Motor neuron (in vitro differentiated cells): ENCODE measurements at regions not wholly inside any gene's neighbourhood (a gene's known extent, or its start where the extent isn't known, plus 50 kb on each side); places are given as distances from the start of the nearest gene placed in this dataset.

Source experiments
- ATAC-seq, 8 experiments: fragments of 200-7000 bp; cut with Tn5 transposase; replicated peaks in 6 of 8; 2 replicates each; pipeline ENCODE4 v1.8.0; 2021; ENCODE audit warnings: mild to moderate bottlenecking in 8 of 8, moderate library complexity in 8 of 8
- H3K27ac ChIP-seq, 2 donors: fragments of 250-450 bp; sonication (Bioruptor Pico); 2 replicates each; pipeline ENCODE4 v1.9.0; 2021; ENCODE audit warnings: antibody characterized with exemption in 2 of 2, mild to moderate bottlenecking in 2 of 2, moderate library complexity in 1 of 2
- H3K4me1 ChIP-seq, 2 donors: fragments of 250-450 bp; sonication (Bioruptor Pico); replicated peaks in 1 of 2; 2 replicates each; pipeline ENCODE4 v1.6.1; 2021; ENCODE audit warnings: antibody characterized with exemption in 2 of 2, mild to moderate bottlenecking in 2 of 2, moderate library complexity in 1 of 2
- H3K4me3 ChIP-seq, 5 donors: fragments of 250-450 bp; sonication (Bioruptor Pico); 2 replicates each; pipeline ENCODE4 v1.9.0; 2021; ENCODE audit warnings: antibody characterized with exemption in 5 of 5, mild to moderate bottlenecking in 5 of 5, moderate library complexity in 4 of 5
- WGBS, 10 experiments: fragments of 450-650 bp; shearing (Covaris generic); methylation state at CpG; one replicate each; pipeline ENCODE4 v1.0.0; 2022; 5-methylcytosine and 5-hydroxymethylcytosine counted together
- in situ Hi-C, 9 experiments: fragments of 400-800 bp; cut with MboI; loops; one replicate each; pipeline ENCODE4 v1.15.0; 2021; ENCODE audit warnings: low sequenced_read_pairs in 9 of 9, low pct_unique_long_range_greater_than_20kb in 2 of 9; ENCODE audit not compliant: unreplicated experiment in 9 of 9

DNA sequence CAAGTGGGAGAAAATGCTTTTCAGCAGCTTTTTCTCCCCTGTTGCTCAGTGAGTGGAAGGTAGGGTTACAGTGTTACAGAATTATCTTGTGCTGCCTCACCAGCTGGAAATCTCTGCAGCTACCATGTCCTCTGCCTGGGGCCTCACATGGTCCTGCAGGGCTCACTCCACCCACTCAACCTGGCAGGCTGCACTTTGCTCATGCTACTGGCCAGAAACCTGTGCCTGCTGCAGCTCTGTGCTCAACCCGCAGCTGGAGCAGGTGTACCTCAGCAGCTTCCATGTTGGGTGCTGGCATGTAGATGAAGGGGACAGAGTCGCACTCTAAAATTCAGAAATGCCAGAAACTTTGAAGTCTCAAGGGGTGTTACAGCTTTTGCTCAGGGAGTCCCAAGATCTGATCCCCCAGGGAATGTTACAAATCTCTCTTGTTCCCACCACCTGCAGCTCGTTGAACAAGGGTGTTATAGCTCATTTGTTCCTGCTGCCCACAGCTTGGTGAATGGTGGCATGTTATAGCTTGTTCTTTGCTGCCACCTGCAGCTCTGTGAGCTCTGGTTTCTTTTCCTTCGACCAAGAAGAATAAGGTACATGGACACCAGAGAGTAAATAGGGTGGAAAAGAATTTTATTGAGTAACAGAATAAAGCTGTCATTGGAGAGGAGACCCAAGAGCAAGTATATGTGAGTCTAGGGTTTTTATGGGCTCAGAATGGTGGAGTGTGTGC, 845.8 kb downstream of the TECRL start:
- Histone ChIP-seq H3K4me3 (no peak overlapping the region), H3K27ac (no peak overlapping the region), H3K4me1 (no peaks in the 10 kb centered on the region)
- 0 to 100% (median 36%) methylated on average over 1 to 4 of the region's 4 CpGs; no CpG with 5 or more reads in 2 of the 10 experiments for WGBS, 10 experiments
- in situ Hi-C loops, result no loop called here
- peak in 3 of 8 experiments; percentile 54 to 63 (median 59) for ATAC-seq

DNA sequence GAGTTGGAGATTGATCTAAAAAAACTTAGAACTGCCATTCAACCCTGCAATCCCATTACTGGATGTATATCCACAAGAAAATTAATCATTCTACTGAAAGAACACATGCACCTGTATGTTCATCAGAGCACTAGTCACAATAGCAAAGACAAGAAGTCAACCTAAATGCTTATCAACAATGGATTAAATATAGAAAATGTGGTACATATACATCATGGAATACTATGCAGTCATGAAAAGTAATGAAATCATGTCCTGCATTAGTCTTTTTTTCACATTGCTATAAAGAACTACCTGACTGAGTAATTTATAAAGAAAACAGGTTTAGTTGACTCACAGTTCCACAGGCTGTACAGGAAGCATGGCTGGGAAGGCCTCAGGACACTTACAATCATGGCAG, 850.5 kb downstream of the TECRL start:
- H3K4me1 ChIP-seq, result no peaks in the 10 kb centered on the region
- in situ Hi-C loops, result no loop called here
- ATAC-seq, result no peak
- H3K4me3 ChIP-seq, result no peak overlapping the region
- no peak overlapping the region for H3K27ac ChIP-seq

DNA sequence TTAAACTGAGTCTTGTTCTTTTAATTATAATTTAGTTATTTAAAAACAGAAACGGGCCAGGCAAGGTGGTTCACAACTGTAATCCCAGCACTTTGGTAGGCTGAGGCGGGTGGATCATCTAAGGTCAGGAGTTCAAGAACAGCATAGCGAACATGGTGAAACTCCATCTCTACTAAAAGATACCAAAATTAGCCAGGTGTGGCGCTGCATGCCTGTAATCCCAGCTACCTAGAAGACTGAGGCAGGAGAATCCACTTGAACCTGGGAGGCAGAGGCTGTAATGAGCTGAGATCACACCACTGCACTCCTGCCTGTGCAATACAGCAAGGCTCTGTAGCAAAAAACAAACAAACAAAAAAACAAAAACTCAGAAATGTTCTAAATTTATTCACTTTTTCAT, 852.9 kb downstream of the TECRL start:
- Histone ChIP-seq H3K4me3 (no peak overlapping the region), H3K27ac (no peak overlapping the region), H3K4me1 (no peaks in the 10 kb centered on the region)
- 7 to 100% (median 80%) methylated on average over 1 to 4 of the region's 4 CpGs for WGBS, 10 experiments
- ATAC-seq, result no peak
- in situ Hi-C loops, result no loop called here

DNA sequence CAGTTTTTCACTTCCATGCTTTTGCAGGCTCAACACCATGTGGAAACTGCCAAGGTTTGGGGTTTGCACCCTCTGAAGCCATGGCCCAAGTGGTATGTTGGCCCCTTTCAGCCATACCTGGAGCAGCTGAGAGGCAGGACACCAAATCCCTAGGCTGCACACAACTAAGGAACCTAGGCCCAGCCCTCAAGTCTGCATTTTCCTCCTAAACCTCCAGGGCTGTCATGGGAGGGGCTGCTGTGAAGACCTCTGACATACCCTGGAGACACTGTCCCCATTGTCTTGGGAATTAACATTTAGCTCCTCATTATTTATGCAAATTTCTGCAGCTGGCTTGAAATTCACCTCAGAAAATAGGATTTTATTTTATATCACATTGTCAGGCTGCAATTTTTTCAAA, 856.1 kb downstream of the TECRL start:
- Histone ChIP-seq H3K4me3 (no peak overlapping the region), H3K27ac (no peak overlapping the region), H3K4me1 (no peaks in the 10 kb centered on the region)
- ATAC-seq, result no peak
- in situ Hi-C loops, result no loop called here

DNA sequence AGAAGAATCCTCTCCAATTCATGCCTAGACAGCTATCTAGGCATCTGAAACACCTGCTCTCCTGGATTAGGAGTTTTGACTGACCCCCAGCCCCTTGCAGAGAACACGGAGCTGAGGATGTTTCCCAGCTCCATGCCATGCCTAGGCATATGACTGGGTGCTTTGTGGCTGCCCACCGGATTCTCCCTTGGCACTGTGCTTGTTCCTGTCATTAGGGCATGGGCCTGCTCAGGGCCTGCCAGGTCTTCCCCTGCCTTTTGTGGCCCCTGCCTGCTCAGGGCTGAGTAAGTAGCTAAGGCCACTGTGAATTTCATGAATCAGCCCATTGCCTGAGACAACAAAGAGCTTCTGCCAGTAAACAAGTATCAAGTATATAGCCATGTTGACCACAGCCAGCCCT, 867.4 kb downstream of the TECRL start:
- ATAC-seq, result no peak
- Histone ChIP-seq H3K4me1 (no peaks in the 10 kb centered on the region), H3K4me3 (no peak overlapping the region), H3K27ac (no peak overlapping the region)
- WGBS, 10 experiments, result 20 to 82% (median 53%) methylated on average over 1 to 2 of the region's 2 CpGs; no CpG with 5 or more reads in 6 of the 10 experiments
- in situ Hi-C loops, result no loop called here

DNA sequence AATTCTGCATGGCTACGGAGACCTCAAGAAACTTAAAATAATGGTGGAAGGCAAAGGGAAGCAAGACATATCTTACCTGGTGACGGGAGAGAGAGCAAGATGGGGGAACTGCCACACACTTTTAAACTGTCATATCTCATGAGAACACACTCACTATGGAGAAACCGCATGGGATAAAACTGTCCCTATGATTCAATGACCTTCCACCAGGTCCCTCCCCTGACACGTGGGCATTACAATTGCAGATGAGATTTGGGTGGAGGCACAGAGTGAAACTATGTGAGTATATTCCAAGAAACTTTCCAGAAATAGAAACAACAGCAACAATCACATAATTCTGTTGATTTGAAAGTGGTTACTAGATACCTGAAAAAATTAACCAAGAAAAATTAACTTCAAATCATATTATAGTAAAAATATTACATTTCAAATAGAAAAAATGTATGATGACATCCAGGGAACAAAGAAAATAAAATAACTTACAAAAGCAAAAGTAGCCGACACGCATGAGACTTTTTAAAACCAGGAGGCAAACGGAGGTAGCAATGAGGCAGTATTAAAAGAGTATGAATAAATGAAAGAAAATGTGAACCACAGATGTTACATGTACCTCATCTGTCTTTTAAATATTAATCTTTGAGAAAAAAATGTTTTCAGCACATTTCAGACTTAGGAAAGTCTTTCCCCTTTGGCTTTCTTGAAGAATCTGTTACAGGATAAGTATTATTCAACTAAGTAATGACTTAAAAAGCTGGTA, 879.5 kb downstream of the TECRL start:
- H3K4me1 ChIP-seq, result no peaks in the 10 kb centered on the region
- WGBS, 10 experiments, result 14 to 98% (median 79%) methylated on average over 3 to 6 of the region's 7 CpGs
- H3K27ac ChIP-seq, result no peak overlapping the region
- in situ Hi-C loops, result no loop called here
- ATAC-seq, result peak in 3 of 8 experiments; percentile 99 to 100 (median 100)
- H3K4me3 ChIP-seq, result no peak overlapping the region

DNA sequence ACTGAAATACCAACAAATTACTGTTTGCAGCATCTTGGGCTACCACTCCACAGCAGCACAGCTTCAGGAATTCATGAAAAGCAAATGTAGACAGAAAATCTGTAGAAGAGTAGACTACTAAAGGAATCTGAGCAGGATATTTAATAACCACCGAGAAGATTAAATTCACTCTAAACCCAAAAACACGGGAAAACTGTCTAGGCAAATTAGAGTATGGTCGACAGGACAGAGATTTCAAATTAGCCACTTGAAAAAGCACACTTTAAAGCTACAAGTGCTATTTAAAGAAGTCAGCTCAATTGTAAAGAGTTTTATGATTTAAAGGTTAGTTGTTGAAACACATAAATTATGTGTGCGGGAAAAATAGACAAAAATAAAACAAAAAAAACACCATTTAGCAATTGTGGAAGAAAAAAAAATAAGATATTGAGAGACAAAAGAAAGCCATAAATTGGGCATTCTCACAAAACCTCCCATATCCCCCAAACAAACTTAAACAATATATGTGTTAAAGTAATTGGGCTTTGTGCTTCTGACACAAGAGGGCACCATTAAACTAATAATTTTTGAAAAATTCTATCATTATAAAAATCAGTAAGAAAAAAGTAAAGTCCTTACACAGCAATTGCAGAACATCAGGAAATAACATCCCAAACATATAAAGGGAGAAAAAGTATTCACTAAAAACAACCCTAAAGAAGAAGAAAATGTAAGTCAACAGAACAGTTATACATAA, 880.8 kb downstream of the TECRL start:
- Histone ChIP-seq H3K27ac (no peak overlapping the region), H3K4me3 (no peak overlapping the region), H3K4me1 (no peaks in the 10 kb centered on the region)
- in situ Hi-C loops, result no loop called here
- 0 to 66% (median 43%) methylated on average over 3 to 4 of the region's 4 CpGs for WGBS, 10 experiments
- peak in 1 of 8 experiments; percentile 19 for ATAC-seq

DNA sequence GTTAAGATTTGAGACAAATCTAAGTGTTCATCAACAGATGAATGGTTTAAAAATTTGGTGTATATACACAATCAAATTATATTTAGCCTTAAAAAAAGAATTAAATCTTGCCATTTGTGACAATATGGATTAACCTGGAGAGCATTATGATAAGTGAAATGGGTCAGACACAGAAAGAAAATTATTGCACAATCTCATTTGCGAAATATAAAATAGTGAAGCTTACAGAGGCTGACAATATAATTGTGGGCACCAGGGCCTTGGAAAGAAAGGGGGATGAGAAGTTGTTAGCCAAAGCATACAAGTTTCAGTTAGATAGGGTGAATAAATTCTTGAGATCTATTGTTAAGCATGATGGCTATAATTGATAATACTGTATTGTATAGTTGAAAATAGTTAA, 883.0 kb downstream of the TECRL start:
- WGBS, 10 experiments, result 8 to 100% (median 83%) methylated on average over 1 of the region's 1 CpG; no CpG with 5 or more reads in 3 of the 10 experiments
- no peaks in the 10 kb centered on the region for H3K4me1 ChIP-seq
- no peak overlapping the region for H3K27ac ChIP-seq
- no peak overlapping the region for H3K4me3 ChIP-seq
- in situ Hi-C loops, result no loop called here
- no peak for ATAC-seq

DNA sequence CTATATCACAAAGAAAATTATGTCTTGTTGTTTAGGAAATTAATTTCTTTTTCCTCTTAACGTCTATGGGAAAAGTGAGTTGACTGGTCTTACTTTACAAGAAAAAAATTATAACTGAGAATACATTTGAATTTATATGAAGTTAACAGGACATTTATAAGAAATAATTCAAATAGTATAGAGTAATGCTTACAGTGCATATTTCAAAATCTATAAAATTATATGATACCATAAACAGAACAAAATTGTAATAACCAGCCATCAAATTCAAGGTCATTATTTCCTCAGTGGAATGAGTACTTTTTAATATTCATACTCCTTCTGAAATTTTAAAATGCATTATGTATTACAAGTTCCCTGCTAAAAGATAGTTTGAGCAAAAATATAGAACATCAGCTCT, 884.5 kb downstream of the TECRL start:
- H3K4me1 ChIP-seq, result no peaks in the 10 kb centered on the region
- 0 to 88% (median 44%) methylated on average over 1 of the region's 1 CpG; no CpG with 5 or more reads in 1 of the 10 experiments for WGBS, 10 experiments

DNA sequence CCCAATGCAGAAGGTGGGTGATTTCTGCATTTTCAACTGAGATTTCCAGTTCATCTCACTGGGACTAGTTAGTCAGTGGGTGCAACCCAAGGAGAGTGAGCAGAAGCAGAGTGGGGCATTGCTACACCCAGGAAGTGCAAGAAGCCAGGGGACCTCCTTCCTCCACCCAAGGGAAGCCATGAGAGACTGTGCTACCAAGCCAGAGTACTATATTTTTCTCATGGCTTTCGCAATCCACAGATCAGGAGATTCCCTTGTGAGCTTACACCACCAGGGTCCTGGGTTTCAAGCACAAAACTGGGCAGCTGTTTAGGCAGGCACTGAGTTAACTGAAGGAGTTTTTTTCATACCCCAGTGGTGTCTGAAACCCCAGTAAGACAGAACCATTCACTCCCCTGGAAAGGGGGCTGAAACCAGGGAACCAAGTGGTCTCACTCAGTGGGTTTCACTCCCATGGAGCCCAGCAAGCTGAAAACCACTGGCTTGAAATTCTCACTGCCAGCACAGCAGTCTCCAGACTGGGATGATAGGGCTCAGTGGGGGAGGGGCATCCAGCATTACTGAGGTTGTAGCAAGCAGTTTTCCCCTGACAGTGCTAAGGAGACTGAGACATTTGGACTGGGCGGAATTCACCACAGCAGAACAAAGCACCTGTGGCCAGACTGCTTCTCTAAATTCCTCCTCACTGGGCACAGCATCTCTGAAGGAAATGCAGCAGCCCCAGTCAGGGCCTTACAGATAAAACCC, 903.4 kb downstream of the TECRL start:
- H3K4me1 ChIP-seq, result no peaks in the 10 kb centered on the region
- WGBS, 10 experiments, result 0 to 90% (median 36%) methylated on average over 1 to 2 of the region's 2 CpGs; no CpG with 5 or more reads in 6 of the 10 experiments
- in situ Hi-C loops, result no loop called here
- H3K4me3 ChIP-seq, result no peak overlapping the region
- ATAC-seq, result no peak
- H3K27ac ChIP-seq, result no peak overlapping the region

More for the DNA sequence above, 884.5 kb downstream of the TECRL start:
- Histone ChIP-seq H3K27ac (no peak overlapping the region), H3K4me3 (no peak overlapping the region)
- ATAC-seq, result no peak
- in situ Hi-C loops, result no loop called here

DNA sequence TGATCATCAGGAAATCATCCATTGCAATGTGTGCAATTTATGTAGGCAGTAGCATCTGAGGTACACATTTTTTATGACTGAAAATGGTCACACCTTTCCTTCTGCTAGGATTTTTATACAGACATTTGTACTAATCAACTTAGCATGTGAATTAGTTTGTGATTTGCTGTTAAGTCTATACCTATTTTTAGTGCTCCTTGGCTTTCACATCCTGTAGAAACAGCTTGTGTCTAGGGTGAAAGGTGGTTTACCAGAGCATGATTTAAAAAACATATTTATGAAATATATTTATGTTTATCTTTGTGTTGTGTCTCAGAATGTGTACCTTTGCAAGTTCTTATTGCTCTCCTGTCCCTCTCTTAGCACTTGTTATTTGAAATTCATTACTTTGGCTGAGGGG, 916.0 kb downstream of the TECRL start:
- no peak overlapping the region for H3K27ac ChIP-seq
- no peak overlapping the region for H3K4me3 ChIP-seq
- ATAC-seq, result no peak
- no peaks in the 10 kb centered on the region for H3K4me1 ChIP-seq
- in situ Hi-C loops, result no loop called here

DNA sequence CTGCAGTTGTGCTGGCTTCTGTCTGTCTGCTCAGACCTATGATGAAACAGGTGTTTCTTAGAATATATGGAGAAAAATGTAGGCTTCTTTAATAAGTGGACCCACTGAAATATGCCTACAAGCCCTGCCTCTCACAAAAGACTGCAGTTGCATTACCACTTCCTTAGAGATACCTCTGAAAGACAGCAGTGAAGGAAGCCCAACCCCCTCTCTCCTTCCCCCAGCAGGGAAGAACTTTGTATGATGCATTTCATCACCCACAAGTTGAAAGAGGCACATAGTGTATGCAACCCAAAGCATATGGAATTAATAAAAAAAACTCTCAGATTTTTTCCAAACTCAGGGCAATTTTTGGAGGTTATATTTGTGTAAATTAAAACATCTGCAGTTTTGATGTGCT, 916.7 kb downstream of the TECRL start:
- ATAC-seq, result no peak
- in situ Hi-C loops, result no loop called here
- H3K4me3 ChIP-seq, result no peak overlapping the region
- H3K27ac ChIP-seq, result no peak overlapping the region
- H3K4me1 ChIP-seq, result no peaks in the 10 kb centered on the region

DNA sequence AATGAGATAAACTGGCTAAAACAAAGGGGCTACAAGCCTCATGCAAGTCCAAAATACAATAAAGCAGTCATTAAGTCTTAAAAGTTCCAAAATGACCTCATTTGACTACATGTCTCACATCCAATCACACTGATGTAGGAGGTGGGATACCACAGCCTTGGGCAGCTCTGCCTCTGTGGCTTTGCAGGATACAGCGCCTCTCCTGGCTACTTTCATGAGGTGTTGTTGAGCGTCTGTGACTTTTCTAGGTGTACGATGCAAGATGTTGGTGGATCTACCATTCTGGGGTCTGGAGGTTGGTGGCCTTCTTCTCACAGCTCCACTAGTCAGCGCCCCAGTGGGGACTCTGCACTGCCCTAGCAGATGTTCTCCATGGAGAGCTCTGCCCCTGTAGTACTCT, 944.9 kb downstream of the TECRL start:
- Histone ChIP-seq H3K27ac (no peak overlapping the region), H3K4me1 (no peaks in the 10 kb centered on the region), H3K4me3 (no peak overlapping the region)
- in situ Hi-C loops, result no loop called here
- 40 to 93% (median 83%) methylated on average over 1 to 3 of the region's 4 CpGs; no CpG with 5 or more reads in 5 of the 10 experiments for WGBS, 10 experiments
- ATAC-seq, result no peak
